Renal cortex interstitium (tissue), 11 donors: ENCODE measurements at regions not wholly inside any gene's neighbourhood (a gene's known extent, or its start where the extent isn't known, plus 50 kb on each side); places are given as distances from the start of the nearest gene placed in this dataset.

Source experiments
- DNase-seq, 11 donors: peaks; one replicate each; pipeline ENCODE4 v3.0.0-alpha.2; 2013; ENCODE audit warnings: low read depth in 9 of 11, low spot score in 4 of 11; ENCODE audit errors: extremely low read depth in 1 of 11

GRCh38 chr7:142611566-142612236, 137.6 kb upstream of the PRSS1 start:
- no peak for DNase-seq

- no peak for DNase-seq
These were observed 140.4 kb upstream of the PRSS1 start for GRCh38 chr7:142608630-142609428.

- DNase-seq, result no peak
These were observed 141.9 kb upstream of the PRSS1 start for GRCh38 chr7:142607351-142607750.

- no peak for DNase-seq
These were observed 143.2 kb upstream of the PRSS1 start for GRCh38 chr7:142606081-142606480.

DNA sequence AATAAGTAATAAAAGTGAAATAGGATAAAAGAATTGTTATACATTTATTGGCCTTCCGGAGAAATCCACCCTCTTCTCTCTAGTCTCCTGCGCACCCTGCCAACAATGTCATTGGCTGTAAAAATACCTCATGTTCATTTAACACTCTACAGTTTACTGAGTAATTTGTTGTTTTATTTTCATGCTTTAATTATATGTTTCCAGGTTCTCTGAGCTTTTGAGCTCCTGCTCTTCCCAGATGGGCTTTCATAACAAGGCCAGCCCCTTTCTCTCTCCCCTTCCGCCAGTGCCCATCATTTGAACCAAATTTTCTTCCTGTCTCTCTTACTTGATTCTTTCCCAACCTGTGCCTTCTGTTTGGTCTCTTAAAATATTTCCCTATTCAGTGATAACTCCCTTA, 144.6 kb upstream of the PRSS1 start:
- no peak for DNase-seq

GRCh38 chr7:142603870-142604448, 145.3 kb upstream of the PRSS1 start:
- peak in 7 of 11 donors; percentile 20 to 47 (median 30) for DNase-seq

DNA sequence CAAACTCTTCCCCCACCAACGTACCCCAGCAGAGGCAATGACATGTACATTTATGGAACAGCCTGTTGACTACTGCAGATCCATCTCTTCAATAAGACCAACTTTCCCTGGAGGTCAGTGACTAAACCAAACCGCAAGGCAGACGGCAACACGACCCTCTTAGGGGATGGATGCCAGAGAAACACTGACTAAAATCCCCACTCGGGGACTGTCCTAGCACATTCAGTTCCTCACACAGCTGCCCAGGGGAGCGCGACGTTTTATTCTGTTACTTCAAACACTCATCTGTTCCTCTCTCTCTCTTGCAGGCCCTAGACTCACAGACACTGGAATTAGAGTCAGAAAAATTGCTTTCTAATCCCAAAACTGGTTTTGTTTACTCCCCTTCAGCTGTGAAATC, 146.5 kb upstream of the PRSS1 start:
- DNase-seq, result no peak

DNA sequence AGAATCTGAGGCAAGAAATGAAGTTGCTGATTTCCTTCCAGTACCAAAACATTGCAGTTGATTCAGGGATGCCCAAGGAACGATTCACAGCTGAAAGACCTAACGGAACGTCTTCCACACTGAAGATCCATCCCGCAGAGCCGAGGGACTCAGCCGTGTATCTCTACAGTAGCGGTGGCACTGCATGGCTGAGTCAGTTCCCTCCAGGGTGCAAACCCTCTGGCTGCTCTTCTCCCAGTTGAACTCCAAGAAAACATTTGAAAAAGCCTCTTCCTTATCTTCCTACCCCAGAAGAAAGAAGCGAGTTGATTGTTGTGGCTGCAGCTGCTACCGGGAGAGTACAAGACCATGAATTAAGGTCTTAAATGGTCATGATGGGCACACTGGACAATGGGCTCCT, 147.1 kb upstream of the PRSS1 start:
- no peak for DNase-seq

DNA sequence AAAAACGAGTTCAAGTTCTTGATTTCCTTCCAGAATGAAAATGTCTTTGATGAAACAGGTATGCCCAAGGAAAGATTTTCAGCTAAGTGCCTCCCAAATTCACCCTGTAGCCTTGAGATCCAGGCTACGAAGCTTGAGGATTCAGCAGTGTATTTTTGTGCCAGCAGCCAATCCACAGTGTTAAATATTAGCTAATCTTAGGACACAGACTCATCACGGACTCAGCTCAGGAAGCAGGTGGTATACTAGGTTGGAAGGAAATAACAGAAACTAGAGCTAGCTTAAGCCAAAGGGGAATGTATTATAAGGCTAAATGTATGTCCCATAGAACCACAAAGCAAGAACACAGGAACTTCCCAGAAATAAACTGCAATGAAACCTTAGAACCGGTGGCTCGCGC, 151.0 kb upstream of the PRSS1 start:
- DNase-seq, result no peak

GRCh38 chr7:142597547-142597946, 151.7 kb upstream of the PRSS1 start:
- DNase-seq, result no peak

- DNase-seq, result no peak
These were observed 153.3 kb upstream of the PRSS1 start for GRCh38 chr7:142595816-142596516.

DNA sequence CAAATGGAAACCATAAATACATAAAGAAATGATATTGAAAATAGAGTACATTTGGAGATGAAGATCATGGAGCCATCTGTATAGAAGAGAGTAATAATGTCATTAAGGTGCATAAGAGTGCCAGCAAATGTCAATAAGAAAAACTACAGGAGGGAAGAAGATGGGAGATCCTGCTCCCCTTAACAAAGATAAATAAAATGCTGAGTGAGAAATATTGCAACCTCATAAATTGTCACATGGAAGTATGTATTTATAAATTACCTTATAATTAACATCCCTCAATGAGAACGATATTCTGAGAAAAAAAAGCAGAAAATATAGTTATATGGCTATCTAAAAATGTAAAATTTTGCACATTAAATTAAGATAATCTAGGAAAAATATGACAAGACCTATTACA, 155.2 kb upstream of the PRSS1 start:
- no peak for DNase-seq

DNA sequence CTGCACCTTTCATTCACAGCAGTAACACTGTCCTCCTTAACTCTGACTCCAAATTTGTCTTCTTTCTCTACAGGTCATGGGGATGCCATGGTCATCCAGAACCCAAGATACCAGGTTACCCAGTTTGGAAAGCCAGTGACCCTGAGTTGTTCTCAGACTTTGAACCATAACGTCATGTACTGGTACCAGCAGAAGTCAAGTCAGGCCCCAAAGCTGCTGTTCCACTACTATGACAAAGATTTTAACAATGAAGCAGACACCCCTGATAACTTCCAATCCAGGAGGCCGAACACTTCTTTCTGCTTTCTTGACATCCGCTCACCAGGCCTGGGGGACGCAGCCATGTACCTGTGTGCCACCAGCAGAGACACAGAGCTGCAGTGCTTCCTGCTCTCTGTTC, 156.2 kb upstream of the PRSS1 start:
- no peak for DNase-seq

- no peak for DNase-seq
These were observed 156.6 kb upstream of the PRSS1 start for GRCh38 chr7:142592664-142593063.

- no peak for DNase-seq
These were observed 157.0 kb upstream of the PRSS1 start for GRCh38 chr7:142592231-142592630.

DNA sequence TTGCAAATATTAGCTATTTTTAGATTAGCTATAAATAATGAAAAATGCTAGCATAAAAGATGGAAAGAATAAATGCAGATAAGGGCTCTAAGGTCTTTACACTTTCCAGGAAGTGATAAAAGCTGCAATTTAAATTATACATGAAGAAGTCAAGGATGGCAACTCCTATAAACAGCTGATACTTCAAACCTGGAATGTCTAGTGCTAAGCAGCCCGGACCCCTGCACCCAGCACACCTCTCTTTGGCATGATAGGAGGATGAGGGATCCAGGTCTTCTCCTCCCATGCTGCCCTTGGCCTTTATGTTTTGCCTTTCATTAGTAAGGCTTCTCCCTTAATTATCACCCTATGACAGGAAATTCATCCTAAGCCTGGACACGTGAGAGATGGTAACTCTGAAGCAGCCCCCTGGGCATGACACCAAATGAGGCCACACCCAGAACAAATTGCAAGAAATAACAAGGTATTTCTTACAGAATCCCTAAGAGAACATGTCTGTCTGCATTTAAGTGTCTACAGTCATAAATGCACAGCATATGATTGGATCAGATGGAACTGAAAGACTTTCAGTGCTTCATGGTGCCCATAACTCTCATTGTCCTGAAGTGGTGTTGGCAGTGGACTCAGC, 158.3 kb upstream of the PRSS1 start:
- no peak for DNase-seq

DNA sequence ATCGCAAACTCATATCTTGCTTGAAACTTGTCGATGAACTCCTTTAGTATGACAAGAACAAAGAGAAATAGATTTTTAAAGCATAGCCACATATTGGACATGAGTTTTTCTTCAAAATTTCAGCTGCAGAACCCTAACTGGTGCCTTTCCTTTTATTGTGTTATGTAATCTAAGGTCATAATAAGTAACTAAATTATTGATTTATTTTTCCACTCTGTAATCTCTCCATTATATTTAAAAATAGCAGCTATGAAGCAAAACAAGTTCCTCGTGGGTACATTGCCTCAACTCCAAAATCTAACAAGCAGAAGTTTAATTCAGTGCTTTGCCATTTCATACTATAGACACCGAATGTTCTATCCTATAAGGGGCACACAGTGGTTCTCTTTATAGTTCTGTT, 159.2 kb upstream of the PRSS1 start:
- DNase-seq, result no peak

DNA sequence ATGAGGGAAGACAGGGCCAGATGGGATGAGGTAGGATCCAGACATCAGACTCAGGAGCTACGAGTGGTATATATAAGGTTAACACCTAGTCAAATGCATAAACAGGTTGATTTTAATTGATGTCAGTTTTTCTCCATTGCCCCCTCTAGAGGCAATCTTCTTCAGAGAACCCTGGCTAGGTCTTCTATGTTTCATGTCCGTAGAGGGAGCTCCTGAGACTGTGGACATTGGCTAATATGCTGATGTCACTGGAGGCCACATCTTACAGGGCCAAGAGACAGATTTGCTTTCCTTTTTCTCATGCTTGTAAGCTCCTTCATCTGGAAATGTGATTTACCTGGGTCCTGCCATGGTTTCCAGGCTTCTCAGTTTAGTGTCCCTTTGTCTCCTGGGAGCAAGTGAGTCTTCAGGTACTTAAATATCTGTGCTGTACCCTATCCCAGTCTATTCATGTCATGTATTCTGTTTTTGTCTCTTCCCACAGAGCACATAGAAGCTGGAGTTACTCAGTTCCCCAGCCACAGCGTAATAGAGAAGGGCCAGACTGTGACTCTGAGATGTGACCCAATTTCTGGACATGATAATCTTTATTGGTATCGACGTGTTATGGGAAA, 161.6 kb upstream of the PRSS1 start:
- no peak for DNase-seq

- DNase-seq, result no peak
These were observed 162.7 kb upstream of the PRSS1 start for GRCh38 chr7:142586611-142587010.
